IMR-90 (cell line): ENCODE measurements at regions not wholly inside any gene's neighbourhood (a gene's known extent, or its start where the extent isn't known, plus 50 kb on each side); places are given as distances from the start of the nearest gene placed in this dataset.

Experiments
- ATAC-seq: fragments of 200-7000 bp; cut with Tn5 transposase; 2 replicates; pipeline ENCODE4 v1.9.1; 2020; ENCODE audit warnings: low read depth, mild to moderate bottlenecking, moderate library complexity
- BruUV-seq: library from RNA; stranded (reverse); fragments of 400-500 nt; replicated peaks from 2 replicates; lab custom pipeline; 2021; lab: Mats Ljungman, UMichigan
- CTCF ChIA-PET: fragments of 300-600 bp; formaldehyde crosslinking; extraction: SDS; loops from one replicate; lab custom pipeline; 2021; ENCODE audit warnings: antibody characterized with exemption; lab: Yijun Ruan, JAX
- POLR2A ChIA-PET: fragments of 300-600 bp; sonication (Branson Sonifier 250); formaldehyde crosslinking; loops from one replicate; lab custom pipeline; 2022; ENCODE audit warnings: antibody characterized with exemption; ENCODE audit not compliant: unreplicated experiment; lab: Charles Lee
- DNase-seq: peaks from one replicate; pipeline ENCODE4 v3.0.0; 2013
- H2AFZ ChIP-seq: replicated peaks from 2 replicates; pipeline ENCODE3; 2013; ENCODE audit warnings: low read length, mild to moderate bottlenecking; ENCODE audit not compliant: poor library complexity
- H2AK5ac ChIP-seq: 2 replicates; pipeline ENCODE4 v1.6.1; 2013; ENCODE audit warnings: low read depth, low read length, inconsistent platforms
- H2AK9ac ChIP-seq: replicated peaks from 2 replicates; pipeline ENCODE3; 2013; ENCODE audit warnings: mild to moderate bottlenecking, low read depth, low read length, moderate library complexity; ENCODE audit not compliant: poor library complexity
- H2BK120ac ChIP-seq: 2 replicates; pipeline ENCODE4 v1.6.1; 2013; ENCODE audit warnings: low read depth, low read length, inconsistent platforms
- H2BK15ac ChIP-seq: 3 replicates; pipeline ENCODE4 v1.6.1; 2013; ENCODE audit warnings: low read depth, low read length, inconsistent platforms
- H2BK20ac ChIP-seq: 2 replicates; pipeline ENCODE4 v1.6.1; 2013; ENCODE audit warnings: low read depth, mild to moderate bottlenecking, inconsistent platforms, low read length, moderate library complexity
- H2BK5ac ChIP-seq: 2 replicates; pipeline ENCODE4 v1.6.1; 2013; ENCODE audit warnings: mild to moderate bottlenecking, low read depth, low read length, inconsistent platforms; ENCODE audit not compliant: poor library complexity, severe bottlenecking
- H3K14ac ChIP-seq: replicated peaks from 2 replicates; pipeline ENCODE4 v1.6.1; 2013; ENCODE audit warnings: low read depth, low read length, inconsistent platforms
- H3K18ac ChIP-seq: 2 replicates; pipeline ENCODE4 v1.6.1; 2013; ENCODE audit warnings: low read depth, low read length, control low read depth
- H3K23ac ChIP-seq: 2 replicates; pipeline ENCODE4 v1.6.1; 2013; ENCODE audit warnings: low read depth, low read length, inconsistent platforms
- H3K27ac ChIP-seq: 2 replicates; pipeline ENCODE4 v1.5.1; 2013; ENCODE audit warnings: mild to moderate bottlenecking, control low read depth, low read length; ENCODE audit not compliant: insufficient read depth
- H3K27me3 ChIP-seq: 2 replicates; pipeline ENCODE4 v1.6.1; 2013; ENCODE audit warnings: low read length; ENCODE audit not compliant: control insufficient read depth, insufficient read depth
- H3K36me3 ChIP-seq: 2 replicates; pipeline ENCODE4 v1.6.1; 2013; ENCODE audit warnings: low read length, mixed read lengths; ENCODE audit not compliant: control insufficient read depth, insufficient read depth
- H3K4ac ChIP-seq: 2 replicates; pipeline ENCODE4 v1.6.1; 2013; ENCODE audit warnings: low read depth, low read length, inconsistent platforms
- H3K4me1 ChIP-seq: 2 replicates; pipeline ENCODE4 v1.6.1; 2013; ENCODE audit warnings: low read length, mixed read lengths; ENCODE audit not compliant: control insufficient read depth, insufficient read depth
- H3K4me2 ChIP-seq: 2 replicates; pipeline ENCODE4 v1.6.1; 2013; ENCODE audit warnings: low read depth, mild to moderate bottlenecking, control low read depth, low read length, moderate library complexity
- H3K4me3 ChIP-seq: 2 replicates; pipeline ENCODE4 v1.5.1; 2013; ENCODE audit warnings: low read depth, mild to moderate bottlenecking, control low read depth, low read length, moderate library complexity; ENCODE audit not compliant: insufficient read depth
- H3K56ac ChIP-seq: 2 replicates; pipeline ENCODE4 v1.6.1; 2013; ENCODE audit warnings: low read length, inconsistent platforms; ENCODE audit not compliant: insufficient read depth; ENCODE audit errors: extremely low read depth
- H3K79me1 ChIP-seq, 2 experiments: 2 replicates each; pipeline ENCODE4 v1.6.1; 2013; ENCODE audit warnings: low read length in 2 of 2, inconsistent platforms in 1 of 2, low read depth in 1 of 2
- H3K9ac ChIP-seq: 2 replicates; pipeline ENCODE4 v1.6.1; 2013; ENCODE audit warnings: low read depth, low read length, control low read depth
- H3K9me1 ChIP-seq: 2 replicates; pipeline ENCODE4 v1.6.1; 2013; ENCODE audit warnings: low read length, inconsistent platforms; ENCODE audit not compliant: insufficient read depth
- H3K9me3 ChIP-seq: 2 replicates; pipeline ENCODE4 v1.6.1; 2013; ENCODE audit warnings: low read length; ENCODE audit not compliant: control insufficient read depth, insufficient read depth
- H4K20me1 ChIP-seq: 2 replicates; pipeline ENCODE4 v1.6.1; 2013; ENCODE audit warnings: low read length, inconsistent platforms; ENCODE audit not compliant: insufficient read depth
- H4K5ac ChIP-seq: 2 replicates; pipeline ENCODE4 v1.6.1; 2013; ENCODE audit warnings: mild to moderate bottlenecking, low read depth, low read length, control low read depth
- H4K8ac ChIP-seq, 2 experiments: 2 replicates each; pipeline ENCODE4 v1.6.1; 2013; ENCODE audit warnings: low read depth in 2 of 2, low read length in 2 of 2, control low read depth in 1 of 2, inconsistent platforms in 1 of 2
- H4K91ac ChIP-seq: 2 replicates; pipeline ENCODE4 v1.6.1; 2013; ENCODE audit warnings: low read depth, low read length, inconsistent platforms; ENCODE audit not compliant: insufficient read depth
- BHLHE40 ChIP-seq: fragments of 150-350 bp; IDR thresholded peaks from 2 replicates; pipeline ENCODE4 v1.6.1; 2016; ENCODE audit warnings: mild to moderate bottlenecking, low read depth, low read length
- ELK1 ChIP-seq: fragments of 150-350 bp; IDR thresholded peaks from 2 replicates; pipeline ENCODE4 v1.6.1; 2016; ENCODE audit warnings: low read depth, mild to moderate bottlenecking, low read length, moderate library complexity, borderline replicate concordance
- NFE2L2 ChIP-seq: fragments of 150-350 bp; IDR thresholded peaks from 2 replicates; pipeline ENCODE4 v1.6.1; 2016; ENCODE audit warnings: low read depth, mild to moderate bottlenecking, low read length
- RCOR1 ChIP-seq: IDR thresholded peaks from 2 replicates; pipeline ENCODE4 v1.6.1; 2012; ENCODE audit warnings: mild to moderate bottlenecking, low read length, improper control_type of control experiment; ENCODE audit not compliant: insufficient replicate concordance
- USF2 ChIP-seq: fragments of 150-350 bp; IDR thresholded peaks from 2 replicates; pipeline ENCODE4 v1.6.1; 2017; ENCODE audit warnings: mild to moderate bottlenecking, antibody characterized with exemption, low read length, low read depth
- WGBS, 2 experiments: methylation state at CpG; one replicate each; pipeline versions ENCODE4 v1.1.5 to v1.1.7; 2013; ENCODE audit warnings: missing lambda C conversion rate in 2 of 2; ENCODE audit not compliant: insufficient read length in 1 of 2; ENCODE audit errors: extremely low coverage in 2 of 2; 5-methylcytosine and 5-hydroxymethylcytosine counted together
- dilution Hi-C: fragments of 300-500 bp; cut with HindIII; formaldehyde crosslinking; loops from one replicate; pipeline ENCODE4 v1.14.3; 2018; ENCODE audit warnings: low sequenced_read_pairs; ENCODE audit not compliant: unreplicated experiment
- in situ Hi-C: fragments of 300-500 bp; cut with MboI; formaldehyde crosslinking; loops from 3 replicates; pipeline ENCODE4 v1.14.3; 2019; ENCODE audit warnings: low sequenced_read_pairs, inconsistent platforms, mixed read lengths
- intact Hi-C: fragments of 100-400 bp; cut with micrococcal nuclease; formaldehyde crosslinking; loops from 2 replicates; pipeline ENCODE4 v1.10.0; 2022

- Histone ChIP-seq H3K4ac (peak overlapping the region; percentile 29), H3K4me2 (no peak overlapping the region), H3K9me3 (no peaks in the 10 kb centered on the region), H3K9ac (no peak overlapping the region), H3K79me1 (no peaks in the 10 kb centered on the region), H3K27me3 (no peaks in the 10 kb centered on the region), H3K9me1 (no peaks in the 10 kb centered on the region), H4K91ac (no peak overlapping the region), H2AK9ac (no peak overlapping the region), H2BK15ac (peak overlapping the region; percentile 32; the same call in 1 of the 3 replicates), H3K14ac (no peak overlapping the region), H3K56ac (no peak overlapping the region), H2BK20ac (peak overlapping the region; percentile 21; the same call in 1 of the 2 replicates), H3K23ac (no peak overlapping the region), H3K4me3 (no peak overlapping the region), H2AFZ (peak overlapping the region; percentile 73), H3K4me1 (peaks cover 7% of the 10 kb centered on the region), H2BK5ac (no peak overlapping the region), H2BK120ac (peak overlapping the region; percentile 49), H3K18ac (peak overlapping the region; percentile 66), H2AK5ac (peak overlapping the region; percentile 65; the same call in 1 of the 2 replicates), H4K20me1 (no peaks in the 10 kb centered on the region), H4K5ac (no peak overlapping the region; the same call in none of the 2 replicates), H3K27ac (no peak overlapping the region), H4K8ac (peak overlapping the region in 1 of 2 experiments; percentile 57; a peak in 1 of 4 replicates), H3K36me3 (no peaks in the 10 kb centered on the region)
- ChIA-PET POLR2A (no interaction called here), CTCF (interaction anchor here (0.7 to 1.3 kb wide), 3 partner anchors 10 to 749 kb away, joined by 3 to 4 read pairs (median 4); no protein-coding TSS in a partner anchor)
- TF ChIP-seq ELK1, result no peak
- peak; percentile 65 for TF ChIP-seq BHLHE40
- TF ChIP-seq USF2, result no peak
- TF ChIP-seq RCOR1, result no peak
- no peak for TF ChIP-seq NFE2L2
- ATAC-seq, result peak; percentile 72
- DNase-seq, result peak; percentile 33
- no TSS peak for BruUV-seq
- intact Hi-C loops, result no loop called here
- WGBS, 2 experiments, result 26% methylated on average over 4 of the region's 8 CpGs; no CpG with 5 or more reads in 1 of the 2 experiments
- in situ Hi-C loops, result no loop called here
- dilution Hi-C loops, result no loop called here
These were observed 53.6 kb upstream of the RUNX1 start for GRCh38 chr21:35102488-35103371.
